ENCODE measurements at regions not wholly inside any gene's neighbourhood (a gene's known extent, or its start where the extent isn't known, plus 50 kb on each side); places are given as distances from the start of the nearest gene placed in this dataset.

DNA sequence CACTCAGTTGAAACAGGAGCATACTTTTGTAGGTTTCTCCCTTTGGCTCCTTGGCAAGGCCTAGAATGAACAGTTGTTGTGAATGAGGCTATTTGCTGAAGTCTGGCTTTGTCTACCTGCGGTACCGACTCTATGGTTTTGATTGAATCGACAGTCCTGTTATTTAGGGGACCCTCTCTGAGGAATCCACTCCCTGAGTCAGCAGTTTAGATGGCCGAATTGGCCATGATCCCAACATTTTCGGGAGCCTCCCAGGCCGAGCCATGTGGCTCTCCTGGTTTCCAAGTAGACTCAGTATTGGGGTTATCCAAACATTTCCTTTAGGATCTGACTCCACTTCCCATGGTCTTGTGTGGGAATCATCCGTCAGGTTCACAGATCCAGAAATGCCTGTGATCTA lies 394.8 kb upstream of the MAF start:
- peaks cover 0 to 2% of the 10 kb centered on the region in 2 experiments; a peak in 2 of 5 replicates for H3K9me3 Mint-ChIP-seq
- H2BK15ac ChIP-seq (ENCODE audit: low read depth, low read length) = no peak overlapping the region
- H2BK5ac ChIP-seq (ENCODE audit: insufficient read length, low read length) = no peak overlapping the region
- no peaks in the 10 kb centered on the region for H3K9me3 ChIP-seq (ENCODE audit: control insufficient read depth, low read depth, low read length)
- no peak overlapping the region for H3K23ac ChIP-seq (ENCODE audit: insufficient read length, low read depth, low read length)
- no peak overlapping the region for H4K8ac ChIP-seq (replicated peaks; ENCODE audit: insufficient read length, low read depth, low read length)
- TF ChIP-seq, protein P1, sequence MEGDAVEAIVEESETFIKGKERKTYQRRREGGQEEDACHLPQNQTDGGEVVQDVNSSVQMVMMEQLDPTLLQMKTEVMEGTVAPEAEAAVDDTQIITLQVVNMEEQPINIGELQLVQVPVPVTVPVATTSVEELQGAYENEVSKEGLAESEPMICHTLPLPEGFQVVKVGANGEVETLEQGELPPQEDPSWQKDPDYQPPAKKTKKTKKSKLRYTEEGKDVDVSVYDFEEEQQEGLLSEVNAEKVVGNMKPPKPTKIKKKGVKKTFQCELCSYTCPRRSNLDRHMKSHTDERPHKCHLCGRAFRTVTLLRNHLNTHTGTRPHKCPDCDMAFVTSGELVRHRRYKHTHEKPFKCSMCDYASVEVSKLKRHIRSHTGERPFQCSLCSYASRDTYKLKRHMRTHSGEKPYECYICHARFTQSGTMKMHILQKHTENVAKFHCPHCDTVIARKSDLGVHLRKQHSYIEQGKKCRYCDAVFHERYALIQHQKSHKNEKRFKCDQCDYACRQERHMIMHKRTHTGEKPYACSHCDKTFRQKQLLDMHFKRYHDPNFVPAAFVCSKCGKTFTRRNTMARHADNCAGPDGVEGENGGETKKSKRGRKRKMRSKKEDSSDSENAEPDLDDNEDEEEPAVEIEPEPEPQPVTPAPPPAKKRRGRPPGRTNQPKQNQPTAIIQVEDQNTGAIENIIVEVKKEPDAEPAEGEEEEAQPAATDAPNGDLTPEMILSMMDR (conservative IDR thresholded peaks at IDR 0.05) = no peak
- no peak overlapping the region for H2BK20ac ChIP-seq (ENCODE audit: low read depth, low read length, poor library complexity, severe bottlenecking)
- H3K79me1 ChIP-seq (ENCODE audit: insufficient read depth, low read depth, low read length, poor library complexity, severe bottlenecking) = no peaks in the 10 kb centered on the region
- peaks cover 16 to 34% of the 10 kb centered on the region in 2 experiments for H3K4me1 Mint-ChIP-seq
- no peak overlapping the region for H3K14ac ChIP-seq (ENCODE audit: insufficient read depth, low read length)
- peaks cover 2% of the 10 kb centered on the region; the same call in 1 of the 2 replicates for H3K27me3 ChIP-seq (ENCODE audit: insufficient read depth, low read length)
- no peak overlapping the region for H4K5ac ChIP-seq (ENCODE audit: insufficient read length, low read depth, low read length)
- no peak overlapping the region for H3K27ac Mint-ChIP-seq
- no peak overlapping the region for H3K18ac ChIP-seq (ENCODE audit: insufficient read length, low read depth, low read length)
- H3K27ac ChIP-seq (ENCODE audit: insufficient read length, low read depth, low read length) = no peak overlapping the region
- H2BK12ac ChIP-seq (ENCODE audit: insufficient read length, low read depth, low read length) = no peak overlapping the region
- no peaks in the 10 kb centered on the region for H3K23me2 ChIP-seq (ENCODE audit: insufficient read length, low read depth, low read length, poor library complexity, severe bottlenecking)
- no peak overlapping the region for H3K9ac ChIP-seq (ENCODE audit: extremely low read depth, insufficient read length, low read length)
- no peaks in the 10 kb centered on the region; a peak in 1 of 7 replicates for H3K36me3 Mint-ChIP-seq (ENCODE audit: insufficient read depth in 1 of 3, low read depth in 3 of 3)
- WGBS (ENCODE audit: extremely low coverage, insufficient read length, low lambda C conversion rate) = no CpG with 5 or more reads among the region's 7 CpGs
- H3K4me2 ChIP-seq (ENCODE audit: insufficient read depth, insufficient read length, low read length) = no peak overlapping the region
- H2AFZ ChIP-seq (ENCODE audit: low read length) = no peak overlapping the region
- H3K56ac ChIP-seq (ENCODE audit: insufficient read length, low read depth, low read length) = no peak overlapping the region
- no peak overlapping the region for H2AK5ac ChIP-seq (ENCODE audit: insufficient read length, low read length)
- no peaks in the 10 kb centered on the region for H3K27me3 Mint-ChIP-seq (ENCODE audit: low read depth)
- H4K20me1 ChIP-seq (ENCODE audit: control insufficient read depth, insufficient read depth, insufficient read length) = no peaks in the 10 kb centered on the region
- no peak for DNase-seq
- no peak overlapping the region for H2BK120ac ChIP-seq (ENCODE audit: low read depth, low read length, poor library complexity, severe bottlenecking)
- peaks cover 7% of the 10 kb centered on the region for H3K4me1 ChIP-seq (ENCODE audit: insufficient read depth, low read length)
- no peak overlapping the region for H3T11ph ChIP-seq (ENCODE audit: low read length)
- H3K79me2 ChIP-seq (ENCODE audit: insufficient read depth, low read length) = no peaks in the 10 kb centered on the region
- H3K4me3 Mint-ChIP-seq = no peak overlapping the region
- no peak overlapping the region for H3K4ac ChIP-seq (ENCODE audit: low read depth, low read length)
- no peak overlapping the region for H4K91ac ChIP-seq (ENCODE audit: insufficient read length, low read depth, low read length)

Data from H9 (cell line).